Common myeloid progenitor, CD34-positive (primary cell): ENCODE measurements at regions not wholly inside any gene's neighbourhood (a gene's known extent, or its start where the extent isn't known, plus 50 kb on each side); places are given as distances from the start of the nearest gene placed in this dataset.

Experiments used
- CTCF ChIA-PET: fragments of 350-600 bp; sonication (Branson Sonifier 250); formaldehyde crosslinking; loops from one replicate; lab custom pipeline; 2021; ENCODE audit warnings: antibody characterized with exemption; lab: Charles Lee
- POLR2A ChIA-PET: fragments of 350-600 bp; sonication (Branson Sonifier 250); formaldehyde crosslinking; loops from one replicate; lab custom pipeline; 2021; ENCODE audit warnings: antibody characterized with exemption; lab: Charles Lee
- DNase-seq, 3 donors: peaks; one replicate each; pipeline versions ENCODE4 v3.0.0 to v3.0.0-alpha.2; 2013
- H3K27ac ChIP-seq, 2 experiments: 1 replicate in 1 of 2; 2 replicates in 1 of 2; pipeline ENCODE4 v1.7.0; 2013; ENCODE audit warnings: inconsistent platforms in 2 of 2, low read length in 2 of 2, mild to moderate bottlenecking in 2 of 2, low read depth in 1 of 2, moderate library complexity in 1 of 2; ENCODE audit not compliant: severe bottlenecking in 2 of 2, insufficient read depth in 1 of 2, poor library complexity in 1 of 2
- H3K27me3 ChIP-seq, 5 experiments: replicated peaks in 2 of 5; 1 replicate in 3 of 5; 2 replicates in 2 of 5; pipeline versions ENCODE4 v1.6.1 to v1.7.0; 2013; ENCODE audit warnings: low read length in 4 of 5, mild to moderate bottlenecking in 2 of 5, moderate library complexity in 2 of 5, inconsistent platforms in 1 of 5; ENCODE audit not compliant: insufficient read depth in 5 of 5, control insufficient read depth in 4 of 5
- H3K36me3 ChIP-seq, 4 experiments: 1 replicate in 2 of 4; 2 replicates in 2 of 4; pipeline versions ENCODE4 v1.6.1 to v1.7.0; 2013; ENCODE audit warnings: low read length in 3 of 4, control low read depth in 1 of 4, mild to moderate bottlenecking in 1 of 4; ENCODE audit not compliant: control insufficient read depth in 4 of 4, insufficient read depth in 4 of 4
- H3K4me1 ChIP-seq, 4 experiments: 1 replicate in 3 of 4; 2 replicates in 1 of 4; pipeline versions ENCODE4 v1.6.1 to v1.7.1; 2013; ENCODE audit warnings: low read length in 3 of 4, mild to moderate bottlenecking in 3 of 4, control low read depth in 1 of 4, inconsistent platforms in 1 of 4, moderate library complexity in 1 of 4; ENCODE audit not compliant: control insufficient read depth in 4 of 4, insufficient read depth in 4 of 4; ENCODE audit errors: control extremely low read depth in 1 of 4
- H3K4me3 ChIP-seq, 7 experiments: 1 replicate in 4 of 7; 2 replicates in 3 of 7; pipeline versions ENCODE4 v1.5.1 to v1.7.0; 2013; ENCODE audit warnings: mild to moderate bottlenecking in 7 of 7, low read length in 6 of 7, moderate library complexity in 6 of 7, inconsistent platforms in 2 of 7, low read depth in 2 of 7, control low read depth in 1 of 7; ENCODE audit not compliant: insufficient read depth in 4 of 7, control insufficient read depth in 1 of 7; ENCODE audit errors: extremely low read depth in 1 of 7
- H3K9me3 ChIP-seq, 5 experiments: 1 replicate in 4 of 5; 2 replicates in 1 of 5; pipeline versions ENCODE4 v1.6.1 to v1.7.1; 2013; ENCODE audit warnings: low read length in 4 of 5, mild to moderate bottlenecking in 2 of 5, inconsistent platforms in 1 of 5, low read depth in 1 of 5, moderate library complexity in 1 of 5; ENCODE audit not compliant: control insufficient read depth in 4 of 5, insufficient read depth in 2 of 5; ENCODE audit errors: control extremely low read depth in 1 of 5
- WGBS: methylation state at CpG from one replicate; pipeline ENCODE4 v1.1.5; 2013; ENCODE audit not compliant: insufficient coverage; 5-methylcytosine and 5-hydroxymethylcytosine counted together

DNA sequence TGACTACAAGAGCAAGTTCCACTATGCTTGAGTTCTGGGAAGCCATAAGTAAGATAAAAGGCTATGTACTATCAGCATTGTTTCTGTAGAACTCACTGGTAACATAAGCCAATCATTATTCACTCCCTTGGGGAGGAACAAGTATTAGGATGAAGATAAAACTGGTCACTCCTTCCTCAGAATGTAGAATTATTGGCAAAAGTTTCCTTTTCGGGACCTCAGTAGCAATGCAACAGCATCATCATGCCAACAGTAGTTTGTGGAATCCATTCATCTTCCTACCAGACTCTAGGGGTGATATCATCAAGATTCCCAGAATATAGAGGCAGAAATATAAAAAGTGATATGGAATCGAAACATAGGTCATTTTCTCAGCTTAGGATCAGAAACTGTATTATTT is 209.5 kb downstream of the PLOD2 start:
- no peak for DNase-seq
- no peak overlapping the region for H3K27ac ChIP-seq
- CTCF ChIA-PET: no interaction called here
- no peaks in the 10 kb centered on the region for H3K27me3 ChIP-seq
- POLR2A ChIA-PET: no interaction called here
- no peaks in the 10 kb centered on the region for H3K36me3 ChIP-seq
- no peaks in the 10 kb centered on the region for H3K4me1 ChIP-seq
- WGBS: 100% methylated on average over 1 of the region's 2 CpGs
- H3K4me3 ChIP-seq: no peak overlapping the region
- H3K9me3 ChIP-seq: peaks cover 0 to 2% (median 0%) of the 10 kb centered on the region in 5 experiments

DNA sequence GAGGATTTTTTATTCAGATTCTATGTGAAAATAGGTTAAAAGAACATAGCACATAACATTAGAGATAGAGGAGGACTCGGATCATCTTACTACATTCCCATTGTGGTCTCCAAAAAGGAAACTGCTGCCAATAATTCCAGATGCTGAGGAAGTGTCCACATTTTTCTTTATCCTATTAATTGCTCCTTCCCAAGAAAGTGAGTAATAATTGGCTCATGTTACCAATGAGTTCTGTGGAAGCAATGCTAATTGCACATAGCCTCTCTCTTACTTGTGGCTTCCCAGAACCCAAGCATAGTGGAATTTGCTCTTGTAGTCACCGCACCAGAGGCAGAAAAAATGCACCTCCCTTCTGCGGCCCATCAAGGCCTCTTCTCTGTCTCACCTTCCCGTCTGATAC is 208.4 kb downstream of the PLOD2 start:
- POLR2A ChIA-PET: no interaction called here
- Histone ChIP-seq H3K4me3 (no peak overlapping the region), H3K27me3 (no peaks in the 10 kb centered on the region), H3K27ac (no peak overlapping the region), H3K4me1 (no peaks in the 10 kb centered on the region), H3K9me3 (peaks cover 0 to 2% (median 0%) of the 10 kb centered on the region in 5 experiments), H3K36me3 (no peaks in the 10 kb centered on the region)
- DNase-seq: no peak
- 100% methylated on average over 2 of the region's 4 CpGs for WGBS
- CTCF ChIA-PET: no interaction called here

DNA sequence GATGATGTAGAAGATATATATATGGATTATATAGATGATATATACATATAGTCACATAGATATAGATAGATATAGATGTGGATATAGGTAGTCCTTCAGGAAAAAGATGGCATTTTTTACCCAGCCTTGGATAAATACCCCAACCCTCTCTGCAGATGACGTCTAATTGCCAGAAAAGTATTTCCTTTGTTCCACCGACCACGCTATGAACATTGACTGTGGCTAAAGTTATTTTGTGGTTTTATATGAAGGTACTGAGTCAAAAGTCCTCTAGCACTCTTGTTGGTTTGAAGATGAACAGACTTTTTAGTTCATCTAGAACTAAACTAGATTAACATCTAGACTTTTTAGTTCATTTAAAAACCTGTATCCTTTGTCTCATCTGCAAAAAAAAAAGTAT is 207.7 kb downstream of the PLOD2 start:
- Histone ChIP-seq H3K4me1 (no peaks in the 10 kb centered on the region), H3K9me3 (peaks cover 0 to 2% (median 0%) of the 10 kb centered on the region in 5 experiments), H3K27ac (no peak overlapping the region), H3K36me3 (no peaks in the 10 kb centered on the region), H3K4me3 (no peak overlapping the region), H3K27me3 (no peaks in the 10 kb centered on the region)
- ChIA-PET CTCF (no interaction called here), POLR2A (no interaction called here)
- no peak for DNase-seq
- whole genome bisulfite sequencing: no CpG with 5 or more reads among the region's 3 CpGs

DNA sequence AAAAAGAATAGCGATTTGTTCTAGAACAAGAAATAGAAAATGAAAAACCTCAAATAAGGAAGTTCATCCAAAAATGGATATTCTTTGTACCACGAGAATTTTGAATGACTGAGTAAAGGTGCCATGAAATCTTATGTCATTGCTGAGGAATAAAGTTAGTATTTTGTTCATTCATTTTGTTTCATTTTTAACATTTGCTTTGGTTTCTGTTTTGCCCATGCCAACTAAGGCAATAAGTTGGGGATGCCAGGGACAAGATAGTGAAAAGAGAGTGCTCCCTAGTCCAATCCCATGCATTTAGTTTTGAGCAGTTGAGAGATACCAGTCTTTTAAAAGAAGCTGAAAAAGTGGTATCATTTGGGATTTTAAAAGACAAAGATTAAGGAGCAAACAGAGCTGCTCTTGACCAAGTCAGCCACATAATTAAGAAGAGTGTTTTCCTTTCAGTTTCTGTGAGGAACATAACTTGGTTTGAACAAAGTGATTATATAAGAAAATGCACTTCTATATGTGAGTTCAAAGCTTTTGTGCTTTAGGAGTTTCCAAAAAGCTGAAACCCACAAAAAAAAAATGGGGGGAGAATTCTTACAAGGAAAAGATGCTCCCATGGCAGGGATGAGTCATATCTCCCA is 201.4 kb downstream of the PLOD2 start:
- no CpG with 5 or more reads among the region's 2 CpGs for WGBS
- Histone ChIP-seq H3K4me1 (no peaks in the 10 kb centered on the region), H3K9me3 (no peaks in the 10 kb centered on the region), H3K4me3 (no peak overlapping the region), H3K27ac (no peak overlapping the region), H3K27me3 (no peaks in the 10 kb centered on the region), H3K36me3 (no peaks in the 10 kb centered on the region)
- CTCF ChIA-PET: no interaction called here
- DNase-seq: no peak
- POLR2A ChIA-PET: no interaction called here

DNA sequence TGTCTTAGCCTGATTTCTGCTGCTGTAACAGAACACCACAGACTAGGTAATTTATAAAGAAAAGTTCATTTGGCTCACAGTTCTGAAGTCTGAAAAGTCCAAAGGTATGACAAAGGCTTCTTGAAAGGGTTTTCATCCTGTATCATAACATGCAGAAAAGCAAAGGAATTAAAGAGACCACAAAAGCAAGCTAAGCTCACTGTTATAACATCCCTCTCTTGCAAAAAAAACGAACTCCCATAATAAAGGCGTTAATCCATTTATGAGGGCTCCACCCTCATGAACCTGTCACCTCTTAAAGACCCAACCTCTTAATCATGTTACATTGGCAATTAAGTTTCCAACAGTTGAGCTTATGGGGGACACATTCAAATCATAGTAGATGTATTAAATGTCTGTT is 197.9 kb downstream of the PLOD2 start:
- WGBS: 65% methylated on average over 2 of the region's 2 CpGs
- Histone ChIP-seq H3K4me1 (no peaks in the 10 kb centered on the region), H3K36me3 (no peaks in the 10 kb centered on the region), H3K27ac (no peak overlapping the region), H3K9me3 (no peaks in the 10 kb centered on the region), H3K4me3 (no peak overlapping the region), H3K27me3 (no peaks in the 10 kb centered on the region)
- DNase-seq: no peak
- POLR2A ChIA-PET: no interaction called here
- CTCF ChIA-PET: no interaction called here

DNA sequence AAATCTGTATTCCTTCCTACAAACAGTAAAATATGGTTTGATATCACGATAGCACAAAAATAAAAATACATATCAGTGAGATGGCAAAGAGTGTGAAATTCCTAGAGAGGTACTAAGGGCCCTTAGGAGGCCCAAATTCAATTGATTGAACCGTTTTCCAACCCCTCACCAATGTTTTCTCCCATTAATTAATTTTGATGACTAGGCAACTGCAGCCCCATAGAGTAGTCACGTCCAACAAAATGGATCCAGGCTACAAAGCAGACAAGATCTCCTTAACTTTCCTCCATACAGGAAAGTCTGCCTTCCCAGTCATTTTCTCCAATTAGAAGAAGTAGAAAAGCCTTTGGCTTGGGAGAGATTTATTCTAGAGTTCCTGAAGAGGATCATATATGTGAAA is 193.9 kb downstream of the PLOD2 start:
- WGBS: no CpG with 5 or more reads among the region's 3 CpGs
- H3K9me3 ChIP-seq: no peaks in the 10 kb centered on the region
- no peak overlapping the region for H3K27ac ChIP-seq
- ChIA-PET POLR2A (no interaction called here), CTCF (no interaction called here)
- no peaks in the 10 kb centered on the region for H3K4me1 ChIP-seq
- no peaks in the 10 kb centered on the region for H3K27me3 ChIP-seq
- no peak for DNase-seq
- no peaks in the 10 kb centered on the region for H3K36me3 ChIP-seq
- no peak overlapping the region for H3K4me3 ChIP-seq

DNA sequence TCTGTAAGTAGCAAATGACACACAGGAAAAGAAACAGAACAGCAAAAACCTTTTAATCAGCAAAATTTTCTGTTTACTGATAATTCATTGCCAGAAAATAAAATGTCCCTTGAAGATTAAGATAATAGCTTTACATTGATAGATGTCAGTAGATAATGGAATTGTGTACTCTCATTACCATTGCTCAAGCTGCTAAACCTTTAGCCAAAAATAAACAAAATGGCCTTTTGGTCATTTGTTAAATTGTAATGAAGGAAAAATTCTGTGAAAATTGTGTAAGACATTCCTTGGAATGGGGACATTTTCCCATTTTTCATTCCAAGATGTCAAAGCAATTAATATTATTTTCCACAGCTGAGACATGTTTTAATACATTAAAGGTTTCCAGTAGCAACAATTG is 189.8 kb downstream of the PLOD2 start:
- ChIA-PET CTCF (no interaction called here), POLR2A (no interaction called here)
- no peaks in the 10 kb centered on the region for H3K9me3 ChIP-seq
- DNase-seq: no peak
- no peaks in the 10 kb centered on the region for H3K4me1 ChIP-seq
- no peaks in the 10 kb centered on the region for H3K27me3 ChIP-seq
- no peaks in the 10 kb centered on the region for H3K36me3 ChIP-seq
- no peak overlapping the region for H3K4me3 ChIP-seq
- no peak overlapping the region for H3K27ac ChIP-seq
